Tibial nerve (tissue), 4 donors: ENCODE measurements at regions not wholly inside any gene's neighbourhood (a gene's known extent, or its start where the extent isn't known, plus 50 kb on each side); places are given as distances from the start of the nearest gene placed in this dataset.
"Not testable (repeated sequence)": the region's sequence is repeated elsewhere in the genome, so short reads cannot be mapped to it uniquely, and the experiment has no call there.

ENCODE experiments used
- DNase-seq, 2 donors: peaks; one replicate each; pipeline ENCODE4 v3.0.0-alpha.2; 2019; ENCODE audit warnings: low spot score in 2 of 2
- H3K27ac ChIP-seq, 4 donors: fragments of 200-600 bp; sonication (generic) in 3 of 4; one replicate each; pipeline ENCODE4 v1.5.1; 2017 to 2019; ENCODE audit warnings: mild to moderate bottlenecking in 1 of 4
- H3K27me3 ChIP-seq, 2 donors: fragments of 200-600 bp; sonication (generic) in 1 of 2; one replicate each; pipeline versions ENCODE4 v1.5.1 to v1.6.0; 2017 to 2019
- H3K36me3 ChIP-seq, 3 donors: fragments of 200-600 bp; sonication (generic); one replicate each; pipeline ENCODE4 v1.5.1; 2018 to 2019
- H3K4me1 ChIP-seq, 4 donors: fragments of 200-600 bp; sonication (generic) in 3 of 4; one replicate each; pipeline ENCODE4 v1.5.1; 2017 to 2019
- H3K4me3 ChIP-seq, 4 donors: fragments of 200-600 bp; sonication (generic) in 3 of 4; one replicate each; pipeline ENCODE4 v1.5.1; 2017 to 2019; ENCODE audit warnings: mild to moderate bottlenecking in 1 of 4, moderate library complexity in 1 of 4
- H3K9me3 ChIP-seq, 4 donors: fragments of 200-600 bp; sonication (generic) in 3 of 4; one replicate each; pipeline ENCODE4 v1.5.1; 2017 to 2019
- EP300 ChIP-seq, 2 donors: sonication (generic); formaldehyde crosslinking; IDR thresholded peaks; one replicate each; pipeline ENCODE4 v1.6.1; 2017; ENCODE audit warnings: antibody characterized with exemption in 2 of 2, mild to moderate bottlenecking in 1 of 2
- POLR2A ChIP-seq, 2 donors: fragments of 450-650 bp; IDR thresholded peaks; one replicate each; pipeline ENCODE4 v1.6.1; 2017; ENCODE audit warnings: antibody characterized with exemption in 2 of 2, mild to moderate bottlenecking in 2 of 2, moderate library complexity in 2 of 2
- WGBS, 2 donors: methylation state at CpG; one replicate each; pipeline ENCODE4 v1.1.5; 2018; 5-methylcytosine and 5-hydroxymethylcytosine counted together
- TF ChIP-seq, protein P1 (sequence below), 5 experiments: fragments of 200-600 bp in 3 of 5; fragments of 450-650 bp in 2 of 5; sonication (generic) in 3 of 5; IDR thresholded peaks; one replicate each; pipeline ENCODE4 v1.5.1; 2016 to 2019; ENCODE audit warnings: antibody characterized with exemption in 5 of 5, mild to moderate bottlenecking in 3 of 5, moderate library complexity in 2 of 5

DNA sequence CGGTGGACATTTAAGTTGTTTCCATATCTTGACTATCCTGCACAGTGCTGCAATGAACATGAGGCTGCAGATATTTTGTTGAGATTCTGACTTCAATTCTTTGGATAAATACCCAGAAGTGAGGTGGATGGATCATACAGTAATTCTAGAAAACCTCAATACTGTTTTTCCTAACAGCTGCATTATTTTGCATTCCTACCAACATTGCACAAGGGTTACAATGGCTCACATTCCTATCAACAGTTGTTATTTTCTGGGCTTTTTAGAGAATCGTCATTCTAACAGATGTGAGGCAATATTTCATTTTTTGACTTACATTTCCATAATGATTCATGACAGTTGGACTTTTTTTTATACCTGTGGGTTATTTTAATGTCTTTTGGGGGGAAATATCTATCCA lies 716.9 kb upstream of the ANO3 start:
- TF ChIP-seq, protein P1, sequence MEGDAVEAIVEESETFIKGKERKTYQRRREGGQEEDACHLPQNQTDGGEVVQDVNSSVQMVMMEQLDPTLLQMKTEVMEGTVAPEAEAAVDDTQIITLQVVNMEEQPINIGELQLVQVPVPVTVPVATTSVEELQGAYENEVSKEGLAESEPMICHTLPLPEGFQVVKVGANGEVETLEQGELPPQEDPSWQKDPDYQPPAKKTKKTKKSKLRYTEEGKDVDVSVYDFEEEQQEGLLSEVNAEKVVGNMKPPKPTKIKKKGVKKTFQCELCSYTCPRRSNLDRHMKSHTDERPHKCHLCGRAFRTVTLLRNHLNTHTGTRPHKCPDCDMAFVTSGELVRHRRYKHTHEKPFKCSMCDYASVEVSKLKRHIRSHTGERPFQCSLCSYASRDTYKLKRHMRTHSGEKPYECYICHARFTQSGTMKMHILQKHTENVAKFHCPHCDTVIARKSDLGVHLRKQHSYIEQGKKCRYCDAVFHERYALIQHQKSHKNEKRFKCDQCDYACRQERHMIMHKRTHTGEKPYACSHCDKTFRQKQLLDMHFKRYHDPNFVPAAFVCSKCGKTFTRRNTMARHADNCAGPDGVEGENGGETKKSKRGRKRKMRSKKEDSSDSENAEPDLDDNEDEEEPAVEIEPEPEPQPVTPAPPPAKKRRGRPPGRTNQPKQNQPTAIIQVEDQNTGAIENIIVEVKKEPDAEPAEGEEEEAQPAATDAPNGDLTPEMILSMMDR (IDR thresholded peaks at IDR 0.05), result no peak
- TF ChIP-seq POLR2A (IDR thresholded peaks at IDR 0.05), result no peak
- TF ChIP-seq EP300 (IDR thresholded peaks at IDR 0.05), result no peak
- Histone ChIP-seq H3K36me3 (no peaks in the 10 kb centered on the region), H3K4me3 (no peak overlapping the region), H3K27me3 (no peaks in the 10 kb centered on the region), H3K9me3 (peaks cover 0 to 11% (median 0%) of the 10 kb centered on the region in 4 donors), H3K4me1 (no peaks in the 10 kb centered on the region), H3K27ac (no peak overlapping the region)
- WGBS, 2 donors, result 45 to 49% methylated on average over 2 of the region's 2 CpGs
- no peak for DNase-seq

DNA sequence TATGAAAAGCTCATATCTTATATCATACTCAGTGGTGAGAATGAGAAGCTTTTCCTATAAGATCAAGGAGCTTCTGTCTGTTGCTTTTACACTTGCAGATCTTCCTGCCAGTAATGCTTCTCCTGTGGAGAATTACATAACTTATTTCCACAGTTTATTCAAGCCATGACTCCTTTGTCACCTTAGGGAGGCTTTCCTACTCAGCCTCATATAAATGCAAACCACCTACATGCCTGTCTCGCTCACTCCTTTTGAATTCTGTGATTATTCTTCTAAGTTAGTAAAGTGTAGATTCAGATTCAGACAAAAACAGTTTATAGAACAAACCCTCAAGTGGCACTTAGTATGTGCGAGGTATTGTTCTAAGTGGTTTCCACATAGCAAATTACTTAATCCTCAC lies 716.1 kb upstream of the ANO3 start:
- no peak overlapping the region for H3K4me3 ChIP-seq
- H3K4me1 ChIP-seq, result no peaks in the 10 kb centered on the region
- peaks cover 0 to 7% (median 0%) of the 10 kb centered on the region in 4 donors for H3K9me3 ChIP-seq
- 82% methylated on average over 2 of the region's 2 CpGs for WGBS, 2 donors
- TF ChIP-seq, protein P1 (IDR thresholded peaks at IDR 0.05), result no peak
- TF ChIP-seq EP300 (IDR thresholded peaks at IDR 0.05) (no peak), POLR2A (IDR thresholded peaks at IDR 0.05) (no peak)
- no peaks in the 10 kb centered on the region for H3K27me3 ChIP-seq
- no peak overlapping the region for H3K27ac ChIP-seq
- DNase-seq, result no peak
- H3K36me3 ChIP-seq, result no peaks in the 10 kb centered on the region

- TF ChIP-seq, protein P1 (IDR thresholded peaks at IDR 0.05), result no peak
- no peak for TF ChIP-seq EP300 (IDR thresholded peaks at IDR 0.05)
- no peak for TF ChIP-seq POLR2A (IDR thresholded peaks at IDR 0.05)
- no peak for DNase-seq
- Histone ChIP-seq H3K27me3 (no peaks in the 10 kb centered on the region), H3K36me3 (no peaks in the 10 kb centered on the region), H3K9me3 (no peaks in the 10 kb centered on the region), H3K4me3 (no peak overlapping the region), H3K27ac (no peak overlapping the region), H3K4me1 (no peaks in the 10 kb centered on the region)
- 84 to 92% methylated on average over 3 of the region's 3 CpGs for WGBS, 2 donors
These were observed 706.8 kb upstream of the ANO3 start for GRCh38 chr11:25625094-25625493.

- H3K4me1 ChIP-seq, result no peaks in the 10 kb centered on the region
- TF ChIP-seq EP300 (IDR thresholded peaks at IDR 0.05) (no peak), POLR2A (IDR thresholded peaks at IDR 0.05) (no peak)
- TF ChIP-seq, protein P1 (IDR thresholded peaks at IDR 0.05), result no peak
- H3K9me3 ChIP-seq, result no peaks in the 10 kb centered on the region
- no peak for DNase-seq
- H3K27ac ChIP-seq, result no peak overlapping the region
- 76 to 89% methylated on average over 5 of the region's 5 CpGs for WGBS, 2 donors
- H3K4me3 ChIP-seq, result no peak overlapping the region
- no peaks in the 10 kb centered on the region for H3K27me3 ChIP-seq
- H3K36me3 ChIP-seq, result no peaks in the 10 kb centered on the region
These were observed 703.9 kb upstream of the ANO3 start for GRCh38 chr11:25628030-25628429.

DNA sequence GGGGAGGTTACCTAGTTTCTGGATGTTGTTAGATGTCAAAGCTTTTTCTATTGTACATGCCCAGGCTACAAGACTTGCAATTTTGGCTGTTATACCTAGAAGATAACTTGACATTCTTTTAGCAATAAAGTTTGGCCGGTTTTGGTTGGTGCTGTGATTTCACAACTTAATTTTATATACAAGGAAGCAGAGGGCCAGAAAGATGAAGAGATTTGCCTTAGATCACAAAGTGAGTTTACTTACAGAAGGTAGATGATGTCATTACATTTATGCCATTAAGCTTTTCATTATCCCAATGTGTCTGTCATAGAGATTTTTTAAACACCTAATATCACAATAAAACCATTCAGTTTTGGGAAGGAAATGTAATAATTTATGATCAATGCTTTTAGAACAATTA lies 698.7 kb upstream of the ANO3 start:
- Histone ChIP-seq H3K36me3 (no peaks in the 10 kb centered on the region), H3K27me3 (no peaks in the 10 kb centered on the region), H3K4me1 (no peaks in the 10 kb centered on the region), H3K9me3 (no peaks in the 10 kb centered on the region), H3K27ac (no peak overlapping the region), H3K4me3 (no peak overlapping the region)
- no peak for DNase-seq
- TF ChIP-seq EP300 (IDR thresholded peaks at IDR 0.05) (no peak), POLR2A (IDR thresholded peaks at IDR 0.05) (no peak)
- TF ChIP-seq, protein P1 (IDR thresholded peaks at IDR 0.05), result no peak
- 86 to 100% methylated on average over 1 of the region's 1 CpG for WGBS, 2 donors

DNA sequence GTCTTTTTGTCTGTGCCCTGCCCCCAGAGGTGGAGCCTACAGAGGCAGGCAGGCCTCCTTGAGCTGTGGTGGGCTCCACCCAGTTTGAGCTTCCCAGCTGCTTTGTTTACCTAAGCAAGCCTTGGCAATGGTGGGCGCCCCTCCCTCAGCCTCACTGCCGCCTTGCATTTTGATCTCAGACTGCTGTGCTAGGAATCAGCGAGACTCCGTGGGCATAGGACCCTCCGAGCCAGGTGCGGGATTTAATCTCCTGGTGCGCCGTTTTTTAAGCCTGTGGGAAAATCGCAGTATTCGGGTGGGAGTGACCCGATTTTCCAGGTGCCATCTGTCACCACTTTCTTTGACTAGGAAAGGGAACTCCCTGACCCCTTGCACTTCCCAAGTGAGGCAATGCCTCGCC lies 682.7 kb upstream of the ANO3 start:
- 85 to 97% methylated on average over 12 of the region's 12 CpGs for WGBS, 2 donors
- H3K36me3 ChIP-seq, H3K27ac ChIP-seq, DNase-seq, H3K9me3 ChIP-seq, H3K27me3 ChIP-seq, H3K4me1 ChIP-seq, H3K4me3 ChIP-seq: not testable (repeated sequence)
